PC-9 (cell line): ENCODE measurements at regions not wholly inside any gene's neighbourhood (a gene's known extent, or its start where the extent isn't known, plus 50 kb on each side); places are given as distances from the start of the nearest gene placed in this dataset.

Experiments
- BruUV-seq: library from RNA; stranded (reverse); fragments of 400-500 nt; replicated peaks from 2 replicates; lab custom pipeline; 2021; lab: Mats Ljungman, UMichigan
- CTCF ChIA-PET: fragments of 300-600 bp; sonication (Branson Sonifier 250); formaldehyde crosslinking; loops from one replicate; lab custom pipeline; 2022; ENCODE audit warnings: antibody characterized with exemption; lab: Charles Lee
- POLR2A ChIA-PET: fragments of 300-600 bp; sonication (Branson Sonifier 250); formaldehyde crosslinking; loops from one replicate; lab custom pipeline; 2022; ENCODE audit warnings: antibody characterized with exemption; ENCODE audit not compliant: unreplicated experiment; lab: Charles Lee
- DNase-seq, 2 experiments: peaks; one replicate each; pipeline versions ENCODE4 v3.0.0 to v3.0.0-alpha.2; 2015 to 2022; ENCODE audit warnings: mixed read lengths in 1 of 2
- H2AFZ ChIP-seq: fragments of 200-600 bp; sonication (generic); 2 replicates; pipeline ENCODE4 v1.8.1; 2017; ENCODE audit warnings: antibody characterized with exemption
- H3F3A ChIP-seq: fragments of 200-600 bp; sonication (generic); 2 replicates; pipeline ENCODE4 v1.8.1; 2017; ENCODE audit warnings: antibody characterized with exemption, mild to moderate bottlenecking, low read depth; ENCODE audit not compliant: insufficient read depth
- H3K27ac ChIP-seq: fragments of 200-600 bp; sonication (generic); 2 replicates; pipeline ENCODE4 v1.6.1; 2016; ENCODE audit warnings: mixed run types
- H3K27me3 ChIP-seq: fragments of 200-600 bp; sonication (generic); 2 replicates; pipeline ENCODE4 v1.6.1; 2016; ENCODE audit warnings: low read depth, mixed run types; ENCODE audit not compliant: insufficient read depth
- H3K36me3 ChIP-seq: fragments of 200-600 bp; sonication (generic); 2 replicates; pipeline ENCODE4 v1.6.1; 2016; ENCODE audit warnings: low read depth, mixed run types
- H3K4me1 ChIP-seq: fragments of 200-600 bp; sonication (generic); replicated peaks from 2 replicates; pipeline ENCODE4 v1.6.1; 2016; ENCODE audit warnings: mixed run types; ENCODE audit not compliant: insufficient read depth
- H3K4me2 ChIP-seq: fragments of 200-600 bp; sonication (generic); 2 replicates; pipeline ENCODE4 v1.6.1; 2017; ENCODE audit warnings: mixed run types
- H3K4me3 ChIP-seq: fragments of 200-600 bp; sonication (generic); 2 replicates; pipeline ENCODE4 v1.6.1; 2016; ENCODE audit warnings: mixed run types
- H3K79me2 ChIP-seq: fragments of 200-600 bp; sonication (generic); 2 replicates; pipeline ENCODE4 v1.6.1; 2017; ENCODE audit warnings: low read depth, mixed run types
- H3K9me2 ChIP-seq: fragments of 200-600 bp; sonication (generic); 2 replicates; pipeline ENCODE4 v1.8.1; 2017; ENCODE audit warnings: mild to moderate bottlenecking; ENCODE audit not compliant: insufficient read depth
- H3K9me3 ChIP-seq: fragments of 200-600 bp; sonication (generic); 2 replicates; pipeline ENCODE4 v1.8.1; 2016; ENCODE audit warnings: low read depth; ENCODE audit not compliant: insufficient read depth
- H4K20me1 ChIP-seq: fragments of 200-600 bp; sonication (generic); 2 replicates; pipeline ENCODE4 v1.8.1; 2017; ENCODE audit not compliant: insufficient read depth
- CTCF ChIP-seq: fragments of 200-600 bp; sonication (generic); conservative IDR thresholded peaks from 2 replicates; pipeline ENCODE4 v1.6.1; 2017; ENCODE audit warnings: mixed run types, antibody characterized with exemption, mild to moderate bottlenecking, moderate library complexity
- EZH2 ChIP-seq: fragments of 200-600 bp; sonication (generic); IDR thresholded peaks from 2 replicates; pipeline ENCODE4 v1.8.0; 2017; ENCODE audit warnings: antibody characterized with exemption, low read depth
- intact Hi-C: fragments of 100-400 bp; cut with micrococcal nuclease; formaldehyde crosslinking; loops from one replicate; pipeline ENCODE4 v1.10.0; 2022; ENCODE audit not compliant: unreplicated experiment

GRCh38 chr18:73787316-73787715 lies 360.3 kb downstream of the FBXO15 start:
- no peak overlapping the region for H3K4me3 ChIP-seq
- no peaks in the 10 kb centered on the region for H3K36me3 ChIP-seq
- H3K27ac ChIP-seq, result no peak overlapping the region
- intact Hi-C loops, result no loop called here
- H3K27me3 ChIP-seq, result no peaks in the 10 kb centered on the region
- no peak overlapping the region for H3K4me2 ChIP-seq
- BruUV-seq, result no TSS peak
- peaks cover 12% of the 10 kb centered on the region for H3K4me1 ChIP-seq
- CTCF ChIA-PET, result no interaction called here
- H3K79me2 ChIP-seq, result no peaks in the 10 kb centered on the region
- no peak overlapping the region for H2AFZ ChIP-seq
- DNase-seq, result no peak
- H4K20me1 ChIP-seq, result no peaks in the 10 kb centered on the region
- POLR2A ChIA-PET, result no interaction called here
- H3K9me3 ChIP-seq, result 0 out of 2 replicates have a peak, but pooled peaks cover 10% of the 10 kb centered on the region
- H3K9me2 ChIP-seq, result no peaks in the 10 kb centered on the region
- TF ChIP-seq CTCF (no peak), EZH2 (no peak)
- H3F3A ChIP-seq, result no peaks in the 10 kb centered on the region; the same call in 1 of the 2 replicates

- intact Hi-C loops, result no loop called here
Observed at GRCh38 chr18:73785300-73785699, 362.3 kb downstream of the FBXO15 start.

GRCh38 chr18:73784853-73785252 lies 362.8 kb downstream of the FBXO15 start:
- DNase-seq, result no peak
- Histone ChIP-seq H3K36me3 (no peaks in the 10 kb centered on the region), H3K27ac (no peak overlapping the region), H2AFZ (no peak overlapping the region), H3K9me2 (no peaks in the 10 kb centered on the region), H3K79me2 (no peaks in the 10 kb centered on the region), H3K4me2 (no peak overlapping the region), H3K9me3 (0 out of 2 replicates have a peak, but pooled peaks cover 10% of the 10 kb centered on the region), H3F3A (no peaks in the 10 kb centered on the region), H3K4me1 (peaks cover 11% of the 10 kb centered on the region), H4K20me1 (no peaks in the 10 kb centered on the region), H3K27me3 (no peaks in the 10 kb centered on the region), H3K4me3 (no peak overlapping the region)
- intact Hi-C loops, result no loop called here
- POLR2A ChIA-PET, result no interaction called here
- CTCF ChIA-PET, result no interaction called here
- BruUV-seq, result no TSS peak
- TF ChIP-seq CTCF, result no peak
- no peak for TF ChIP-seq EZH2

More at GRCh38 chr18:73785300-73785699, 362.3 kb downstream of the FBXO15 start:
- Histone ChIP-seq H3K9me2 (no peaks in the 10 kb centered on the region), H3K9me3 (0 out of 2 replicates have a peak, but pooled peaks cover 10% of the 10 kb centered on the region), H3K4me1 (peaks cover 11% of the 10 kb centered on the region), H3K27ac (no peak overlapping the region), H4K20me1 (no peaks in the 10 kb centered on the region), H3F3A (no peaks in the 10 kb centered on the region), H3K4me3 (no peak overlapping the region), H3K36me3 (no peaks in the 10 kb centered on the region), H2AFZ (no peak overlapping the region), H3K4me2 (no peak overlapping the region), H3K79me2 (no peaks in the 10 kb centered on the region), H3K27me3 (no peaks in the 10 kb centered on the region)
- POLR2A ChIA-PET, result no interaction called here
- TF ChIP-seq CTCF, result no peak
- no peak for TF ChIP-seq EZH2
- peak in 1 of 2 experiments; percentile 65 for DNase-seq
- BruUV-seq, result no TSS peak
- CTCF ChIA-PET, result no interaction called here
